ENCODE measurements at regions not wholly inside any gene's neighbourhood (a gene's known extent, or its start where the extent isn't known, plus 50 kb on each side); places are given as distances from the start of the nearest gene placed in this dataset.

- no peak for TF ChIP-seq GATAD2B (conservative IDR thresholded peaks at IDR 0.05; ENCODE audit: low read depth)
- TF ChIP-seq POLR2AphosphoS5 (IDR thresholded peaks at IDR 0.05; ENCODE audit: low read length), result no peak
- TF ChIP-seq USF2 (IDR thresholded peaks at IDR 0.05; ENCODE audit: borderline replicate concordance, low read depth, low read length), result no peak
- no peak for TF ChIP-seq JUND (IDR thresholded peaks at IDR 0.05; ENCODE audit: low read depth, low read length)
These were observed 89.3 kb upstream of the USP38 start for GRCh38 chr4:143095447-143095846.
